Parathyroid adenoma (tissue), 2 donors: ENCODE measurements at regions not wholly inside any gene's neighbourhood (a gene's known extent, or its start where the extent isn't known, plus 50 kb on each side); places are given as distances from the start of the nearest gene placed in this dataset.

Source experiments
- H2AFZ ChIP-seq: fragments of 300-600 bp; sonication (generic); one replicate; pipeline ENCODE4 v1.7.0; 2017; ENCODE audit warnings: antibody characterized with exemption, mild to moderate bottlenecking
- H3K27ac ChIP-seq: fragments of 300-600 bp; sonication (generic); one replicate; pipeline ENCODE4 v1.7.0; 2017
- H3K27me3 ChIP-seq: fragments of 300-600 bp; sonication (generic); one replicate; pipeline ENCODE4 v1.7.0; 2017; ENCODE audit warnings: low read length; ENCODE audit not compliant: control insufficient read depth, insufficient read depth
- H3K36me3 ChIP-seq: fragments of 300-600 bp; sonication (generic); one replicate; pipeline ENCODE4 v1.7.0; 2017; ENCODE audit warnings: low read length; ENCODE audit not compliant: control insufficient read depth, insufficient read depth
- H3K4me1 ChIP-seq: fragments of 300-600 bp; sonication (generic); one replicate; pipeline ENCODE4 v1.7.0; 2017; ENCODE audit warnings: control low read depth
- H3K4me2 ChIP-seq: fragments of 300-600 bp; sonication (generic); one replicate; pipeline ENCODE4 v1.7.0; 2017; ENCODE audit warnings: low read length
- H3K4me3 ChIP-seq: fragments of 300-600 bp; sonication (generic); one replicate; pipeline ENCODE4 v1.7.0; 2017; ENCODE audit warnings: low read depth, low read length
- H3K79me2 ChIP-seq: fragments of 300-600 bp; sonication (generic); one replicate; pipeline ENCODE4 v1.7.0; 2017; ENCODE audit warnings: control low read depth
- H3K9ac ChIP-seq: fragments of 300-600 bp; sonication (generic); one replicate; pipeline ENCODE4 v1.7.0; 2017; ENCODE audit warnings: mild to moderate bottlenecking
- H3K9me3 ChIP-seq: fragments of 300-600 bp; sonication (generic); one replicate; pipeline ENCODE4 v1.7.0; 2017; ENCODE audit warnings: low read length; ENCODE audit not compliant: control insufficient read depth
- TF ChIP-seq, protein P1 (sequence below): fragments of 300-600 bp; sonication (generic); IDR thresholded peaks from one replicate; pipeline ENCODE4 v1.7.0; 2017; ENCODE audit warnings: antibody characterized with exemption, mild to moderate bottlenecking
- donor health status: primary hyperparathyroidism.

DNA sequence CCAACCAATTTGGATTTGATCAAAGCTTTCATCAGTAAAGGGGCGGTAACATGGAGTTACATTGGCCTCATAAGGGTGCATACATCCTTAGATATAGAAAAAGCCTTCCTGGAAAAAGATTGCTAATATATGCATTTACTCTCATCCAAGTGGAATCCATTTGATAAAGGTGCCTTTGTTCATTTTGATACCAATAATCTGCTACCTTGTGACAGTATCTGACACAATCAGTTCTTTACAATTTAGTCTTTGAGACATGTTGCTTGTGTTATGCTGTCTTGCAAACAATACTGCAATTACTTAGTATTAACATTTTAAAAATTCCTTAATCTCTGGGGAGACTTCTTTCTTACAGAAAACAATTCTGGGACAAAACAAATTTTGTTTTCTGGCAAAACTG lies 654.4 kb upstream of the SLC35B3 start:
- Histone ChIP-seq H3K4me3 (no peak overlapping the region), H3K27ac (no peak overlapping the region), H3K4me1 (no peaks in the 10 kb centered on the region), H3K27me3 (no peaks in the 10 kb centered on the region), H3K36me3 (no peaks in the 10 kb centered on the region), H3K9ac (no peak overlapping the region), H3K4me2 (no peak overlapping the region), H3K9me3 (no peaks in the 10 kb centered on the region), H3K79me2 (no peaks in the 10 kb centered on the region), H2AFZ (no peak overlapping the region)
- TF ChIP-seq, protein P1, sequence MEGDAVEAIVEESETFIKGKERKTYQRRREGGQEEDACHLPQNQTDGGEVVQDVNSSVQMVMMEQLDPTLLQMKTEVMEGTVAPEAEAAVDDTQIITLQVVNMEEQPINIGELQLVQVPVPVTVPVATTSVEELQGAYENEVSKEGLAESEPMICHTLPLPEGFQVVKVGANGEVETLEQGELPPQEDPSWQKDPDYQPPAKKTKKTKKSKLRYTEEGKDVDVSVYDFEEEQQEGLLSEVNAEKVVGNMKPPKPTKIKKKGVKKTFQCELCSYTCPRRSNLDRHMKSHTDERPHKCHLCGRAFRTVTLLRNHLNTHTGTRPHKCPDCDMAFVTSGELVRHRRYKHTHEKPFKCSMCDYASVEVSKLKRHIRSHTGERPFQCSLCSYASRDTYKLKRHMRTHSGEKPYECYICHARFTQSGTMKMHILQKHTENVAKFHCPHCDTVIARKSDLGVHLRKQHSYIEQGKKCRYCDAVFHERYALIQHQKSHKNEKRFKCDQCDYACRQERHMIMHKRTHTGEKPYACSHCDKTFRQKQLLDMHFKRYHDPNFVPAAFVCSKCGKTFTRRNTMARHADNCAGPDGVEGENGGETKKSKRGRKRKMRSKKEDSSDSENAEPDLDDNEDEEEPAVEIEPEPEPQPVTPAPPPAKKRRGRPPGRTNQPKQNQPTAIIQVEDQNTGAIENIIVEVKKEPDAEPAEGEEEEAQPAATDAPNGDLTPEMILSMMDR = no peak

DNA sequence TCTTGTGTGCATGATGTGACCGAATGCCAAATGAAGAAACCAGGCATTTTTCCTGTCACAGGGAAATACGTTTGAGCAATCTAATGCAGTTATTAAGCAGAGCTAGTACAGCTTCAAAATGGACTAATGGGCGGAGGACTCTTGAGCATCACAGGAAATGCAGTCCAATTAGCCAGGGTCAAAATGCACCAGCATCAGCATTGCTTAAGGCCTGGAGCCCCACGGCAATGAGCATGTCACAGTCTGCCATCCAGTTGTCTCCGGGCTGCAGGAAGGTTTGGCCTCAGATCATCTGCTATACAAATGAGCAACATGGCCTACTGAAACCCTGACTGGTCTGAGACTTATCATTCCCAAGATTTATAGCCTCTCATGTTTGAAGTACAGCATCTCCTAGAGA lies 652.1 kb upstream of the SLC35B3 start:
- no peak overlapping the region for H2AFZ ChIP-seq
- TF ChIP-seq, protein P1 = no peak
- no peak overlapping the region for H3K9ac ChIP-seq
- H3K27ac ChIP-seq = no peak overlapping the region
- H3K4me2 ChIP-seq = no peak overlapping the region
- H3K4me3 ChIP-seq = no peak overlapping the region
- H3K9me3 ChIP-seq = no peaks in the 10 kb centered on the region
- no peaks in the 10 kb centered on the region for H3K4me1 ChIP-seq
- no peaks in the 10 kb centered on the region for H3K79me2 ChIP-seq
- H3K27me3 ChIP-seq = no peaks in the 10 kb centered on the region
- H3K36me3 ChIP-seq = no peaks in the 10 kb centered on the region

DNA sequence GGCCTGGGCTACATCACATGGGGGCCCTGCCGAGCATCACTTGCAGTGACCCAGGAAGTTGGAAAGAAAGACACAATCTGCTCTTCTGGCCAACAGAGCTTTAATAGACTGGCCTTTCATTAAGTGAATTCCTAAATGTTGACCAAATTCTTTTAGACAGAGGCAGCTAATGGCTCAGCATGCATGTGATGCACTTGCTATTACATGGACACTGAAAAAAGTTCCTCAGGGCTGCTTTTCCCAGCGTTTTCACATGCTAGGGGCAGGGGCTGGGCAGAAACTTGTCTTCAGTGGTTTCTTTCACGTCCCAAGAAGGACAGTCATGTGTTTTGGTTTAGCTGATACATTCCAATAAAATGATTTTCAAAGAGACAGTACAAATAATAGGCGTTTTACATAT lies 651.0 kb upstream of the SLC35B3 start:
- TF ChIP-seq, protein P1 = no peak
- Histone ChIP-seq H3K27ac (no peak overlapping the region), H2AFZ (no peak overlapping the region), H3K36me3 (no peaks in the 10 kb centered on the region), H3K4me1 (no peaks in the 10 kb centered on the region), H3K4me3 (no peak overlapping the region), H3K4me2 (no peak overlapping the region), H3K27me3 (no peaks in the 10 kb centered on the region), H3K9ac (no peak overlapping the region), H3K9me3 (no peaks in the 10 kb centered on the region), H3K79me2 (no peaks in the 10 kb centered on the region)

DNA sequence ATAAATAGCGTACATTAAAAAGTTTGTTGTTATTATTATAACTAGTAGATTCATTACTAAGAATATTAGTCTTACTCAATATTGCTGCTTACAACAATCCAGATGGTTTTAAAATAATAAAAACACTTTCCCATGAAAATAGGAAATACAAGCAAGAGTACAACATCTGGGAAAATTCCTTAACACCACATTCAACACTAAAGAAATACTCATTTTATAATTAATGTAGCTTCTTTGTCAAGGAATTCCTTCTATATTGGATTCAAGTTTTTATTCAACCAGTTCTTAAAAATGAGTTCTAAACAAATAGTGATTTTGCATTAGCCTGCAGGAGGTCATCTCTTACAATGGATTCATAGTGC lies 650.3 kb upstream of the SLC35B3 start:
- Histone ChIP-seq H3K9me3 (no peaks in the 10 kb centered on the region), H3K79me2 (no peaks in the 10 kb centered on the region), H3K4me2 (no peak overlapping the region), H3K4me1 (no peaks in the 10 kb centered on the region), H3K27ac (no peak overlapping the region), H3K27me3 (no peaks in the 10 kb centered on the region), H3K4me3 (no peak overlapping the region), H3K36me3 (no peaks in the 10 kb centered on the region), H3K9ac (no peak overlapping the region), H2AFZ (no peak overlapping the region)
- TF ChIP-seq, protein P1 = no peak

DNA sequence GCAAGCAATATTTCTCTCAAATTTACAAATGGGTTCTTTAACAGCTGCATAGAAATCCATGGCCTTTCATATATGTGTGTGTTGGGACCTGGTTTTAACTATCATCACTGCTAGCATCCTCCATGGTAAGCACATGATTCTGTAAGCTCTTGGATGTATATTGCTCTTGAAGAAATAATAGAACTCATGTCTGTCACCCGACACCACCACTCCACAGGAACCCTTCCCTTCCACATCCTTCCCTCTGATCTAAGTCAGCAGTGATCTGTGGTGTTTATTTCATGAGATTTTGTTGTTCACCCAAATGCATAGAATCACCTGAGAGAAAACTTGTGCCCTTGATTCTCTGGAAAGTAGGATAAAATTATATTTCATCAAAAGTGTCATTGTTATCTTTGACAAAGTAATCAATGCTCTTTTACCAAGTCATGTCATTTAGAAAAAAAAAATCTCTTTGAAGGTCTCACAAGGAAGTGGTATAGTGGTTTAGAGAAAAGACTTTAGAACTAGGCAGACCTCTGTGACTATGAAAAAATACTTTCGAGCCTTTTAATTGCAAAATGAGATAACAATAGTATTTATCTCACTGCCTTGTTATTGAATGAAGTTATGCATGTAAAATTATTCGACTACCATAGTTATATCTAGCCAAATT lies 649.8 kb upstream of the SLC35B3 start:
- H3K79me2 ChIP-seq = no peaks in the 10 kb centered on the region
- no peak overlapping the region for H3K4me2 ChIP-seq
- no peaks in the 10 kb centered on the region for H3K9me3 ChIP-seq
- H3K36me3 ChIP-seq = no peaks in the 10 kb centered on the region
- H3K9ac ChIP-seq = no peak overlapping the region
- H3K4me3 ChIP-seq = no peak overlapping the region
- no peak overlapping the region for H2AFZ ChIP-seq
- H3K27ac ChIP-seq = no peak overlapping the region
- TF ChIP-seq, protein P1 = no peak
- no peaks in the 10 kb centered on the region for H3K4me1 ChIP-seq
- no peaks in the 10 kb centered on the region for H3K27me3 ChIP-seq
